Bronchial epithelial cell (primary cell): ENCODE measurements at regions not wholly inside any gene's neighbourhood (a gene's known extent, or its start where the extent isn't known, plus 50 kb on each side); places are given as distances from the start of the nearest gene placed in this dataset.

Source experiments
- DNase-seq: peaks from one replicate; pipeline ENCODE4 v3.0.0-alpha.2; 2010; ENCODE audit warnings: low read depth
- FAIRE-seq: peaks from 2 replicates; lab custom pipeline; 2011; peaks lifted over from hg19 to GRCh38; lab: Jason Lieb, UNC
- H3K27me3 ChIP-seq: 2 replicates; pipeline ENCODE4 v1.5.1; 2011; ENCODE audit warnings: low read length; ENCODE audit not compliant: control insufficient read depth, insufficient read depth
- H3K36me3 ChIP-seq: 2 replicates; pipeline ENCODE4 v1.5.1; 2011; ENCODE audit warnings: low read length; ENCODE audit not compliant: control insufficient read depth, insufficient read depth
- H3K4me3 ChIP-seq: 2 replicates; pipeline ENCODE4 v1.5.1; 2011; ENCODE audit warnings: mild to moderate bottlenecking, low read depth, low read length, control low read depth
- CTCF ChIP-seq: IDR thresholded peaks from 2 replicates; pipeline ENCODE4 v1.5.1; 2011; ENCODE audit warnings: mild to moderate bottlenecking, moderate library complexity, low read length, control low read depth, inconsistent platforms; ENCODE audit not compliant: insufficient read depth, severe bottlenecking

GRCh38 chr12:107225635-107226034 lies 132.3 kb upstream of the CRY1 start:
- DNase-seq (no peak), FAIRE-seq (peak; percentile 75)
- TF ChIP-seq CTCF, result no peak
- H3K36me3 ChIP-seq, result no peaks in the 10 kb centered on the region
- no peak overlapping the region for H3K4me3 ChIP-seq
- no peaks in the 10 kb centered on the region for H3K27me3 ChIP-seq

- FAIRE-seq (no peak), DNase-seq (no peak)
- Histone ChIP-seq H3K36me3 (no peaks in the 10 kb centered on the region), H3K27me3 (no peaks in the 10 kb centered on the region), H3K4me3 (no peak overlapping the region)
- no peak for TF ChIP-seq CTCF
Observed at GRCh38 chr12:107226126-107226525, 132.8 kb upstream of the CRY1 start.

GRCh38 chr12:107228076-107228475 lies 134.7 kb upstream of the CRY1 start:
- DNase-seq, result no peak
- Histone ChIP-seq H3K27me3 (no peaks in the 10 kb centered on the region), H3K4me3 (no peak overlapping the region), H3K36me3 (no peaks in the 10 kb centered on the region)
- no peak for FAIRE-seq
- no peak for TF ChIP-seq CTCF

- H3K4me3 ChIP-seq, result no peak overlapping the region
- no peaks in the 10 kb centered on the region for H3K36me3 ChIP-seq
- no peak for DNase-seq
- H3K27me3 ChIP-seq, result no peaks in the 10 kb centered on the region
- TF ChIP-seq CTCF, result no peak
- FAIRE-seq, result no peak
Observed at GRCh38 chr12:107229827-107230226, 136.5 kb upstream of the CRY1 start.

GRCh38 chr12:107231303-107231702 lies 138.0 kb upstream of the CRY1 start:
- Histone ChIP-seq H3K27me3 (no peaks in the 10 kb centered on the region), H3K4me3 (no peak overlapping the region), H3K36me3 (no peaks in the 10 kb centered on the region)
- FAIRE-seq (no peak), DNase-seq (no peak)
- TF ChIP-seq CTCF, result no peak

- DNase-seq (no peak), FAIRE-seq (no peak)
- Histone ChIP-seq H3K4me3 (no peak overlapping the region), H3K36me3 (no peaks in the 10 kb centered on the region), H3K27me3 (no peaks in the 10 kb centered on the region)
- TF ChIP-seq CTCF, result no peak
Observed at GRCh38 chr12:107233551-107233950, 140.2 kb upstream of the CRY1 start.
